Pancreas (tissue), 10 donors: ENCODE measurements at regions not wholly inside any gene's neighbourhood (a gene's known extent, or its start where the extent isn't known, plus 50 kb on each side); places are given as distances from the start of the nearest gene placed in this dataset.

Experiments used
- ATAC-seq, 4 donors: fragments of 200-7000 bp; cut with Tn5 transposase; one replicate each; pipeline versions ENCODE4 v1.8.0 to v1.9.1; 2020; ENCODE audit warnings: mild to moderate bottlenecking in 4 of 4, moderate library complexity in 4 of 4
- DNase-seq, 6 donors: peaks; one replicate each; pipeline ENCODE4 v3.0.0-alpha.2; 2020
- FAIRE-seq: peaks from 2 replicates; lab custom pipeline; 2012; peaks lifted over from hg19 to GRCh38; lab: Jason Lieb, UNC
- H3K27ac ChIP-seq, 4 donors: fragments of 200-600 bp; sonication (generic); 1 replicate in 3 of 4; 2 replicates in 1 of 4; pipeline versions ENCODE4 v1.5.0 to v1.8.0; 2020
- H3K27me3 ChIP-seq, 4 donors: fragments of 200-600 bp; one replicate each; pipeline ENCODE4 v1.8.0; 2021
- H3K36me3 ChIP-seq, 3 donors: fragments of 200-600 bp; sonication (generic) in 1 of 3; one replicate each; pipeline versions ENCODE4 v1.5.0 to v1.8.0; 2020 to 2021
- H3K4me1 ChIP-seq, 3 donors: fragments of 200-600 bp; one replicate each; pipeline ENCODE4 v1.8.0; 2021
- H3K4me3 ChIP-seq, 4 donors: fragments of 200-600 bp; sonication (generic) in 2 of 4; one replicate each; pipeline versions ENCODE4 v1.5.0 to v1.8.0; 2020 to 2021
- H3K9me3 ChIP-seq, 4 donors: fragments of 200-600 bp; one replicate each; pipeline ENCODE4 v1.8.0; 2021
- CTCF ChIP-seq, 4 donors: fragments of 200-600 bp; sonication (generic) in 3 of 4; IDR thresholded peaks; one replicate each; pipeline versions ENCODE4 v1.5.0 to v1.8.0; 2021; ENCODE audit warnings: antibody characterized with exemption in 4 of 4
- WGBS, 2 donors: extraction: QIAGEN DNeasy Blood & Tissue Kit; methylation state at CpG; one replicate each; pipeline ENCODE4 v1.1.7; 2013; 5-methylcytosine and 5-hydroxymethylcytosine counted together
- intact Hi-C, 3 donors: fragments of 100-400 bp; cut with DNase I; formaldehyde crosslinking; loops; one replicate each; pipeline versions ENCODE4 v1.11.1 to v1.14.2; 2022
- donor health status: healthy with polysubstance abuse.
- donor health status: DM: no; HTN: no; CAD: no; lungs with moderate emphysema.
- donor health status: DM: no; HTN: no; CAD: no.
- donor health status: control.
- donor health status: control.
- donor health status: Bipolar disorder and iron deficiency.
- donor health status: DM: yes; HTN: yes; CAD: no.
- donor health status: DM: no; HTN: no; CAD: no.
- donor health status: DM: no; HTN: no; CAD: no.
- donor health status: DM: yes; HTN: yes; CAD: no.

- Histone ChIP-seq H3K9me3 (no peaks in the 10 kb centered on the region), H3K27ac (no peak overlapping the region), H3K4me3 (no peak overlapping the region), H3K27me3 (no peaks in the 10 kb centered on the region), H3K36me3 (no peaks in the 10 kb centered on the region), H3K4me1 (peaks cover 0 to 3% (median 0%) of the 10 kb centered on the region in 3 donors)
- ATAC-seq (no peak), FAIRE-seq (no peak), DNase-seq (no peak)
- intact Hi-C loops, result no loop called here
- TF ChIP-seq CTCF (IDR thresholded peaks at IDR 0.05), result no peak
Measured at GRCh38 chr3:24631481-24631880, 136.8 kb upstream of the THRB start.

- Histone ChIP-seq H3K4me3 (no peak overlapping the region), H3K27me3 (no peaks in the 10 kb centered on the region), H3K36me3 (no peaks in the 10 kb centered on the region), H3K4me1 (no peaks in the 10 kb centered on the region), H3K9me3 (no peaks in the 10 kb centered on the region), H3K27ac (no peak overlapping the region)
- 81 to 87% methylated on average over 1 of the region's 1 CpG for WGBS, 2 donors
- FAIRE-seq, result no peak
- no peak for TF ChIP-seq CTCF (IDR thresholded peaks at IDR 0.05)
- no peak for ATAC-seq
- no peak for DNase-seq
- intact Hi-C loops, result no loop called here
Measured at GRCh38 chr3:24639061-24639460, 144.4 kb upstream of the THRB start.

GRCh38 chr3:24639481-24640329 is 145.1 kb upstream of the THRB start:
- peak in 1 of 4 donors; percentile 34 for ATAC-seq
- TF ChIP-seq CTCF (IDR thresholded peaks at IDR 0.05), result no peak
- 78% methylated on average over 4 of the region's 4 CpGs for WGBS, 2 donors
- Histone ChIP-seq H3K4me1 (no peaks in the 10 kb centered on the region), H3K36me3 (no peaks in the 10 kb centered on the region), H3K4me3 (no peak overlapping the region), H3K27me3 (no peaks in the 10 kb centered on the region), H3K9me3 (no peaks in the 10 kb centered on the region), H3K27ac (no peak overlapping the region)
- intact Hi-C loops, result no loop called here
- FAIRE-seq, result no peak
- no peak for DNase-seq

GRCh38 chr3:24640330-24640877 is 145.8 kb upstream of the THRB start:
- intact Hi-C loops, result no loop called here
- peak; percentile 74 for FAIRE-seq
- Histone ChIP-seq H3K4me1 (no peaks in the 10 kb centered on the region), H3K9me3 (no peaks in the 10 kb centered on the region), H3K27me3 (no peaks in the 10 kb centered on the region), H3K27ac (no peak overlapping the region), H3K36me3 (no peaks in the 10 kb centered on the region), H3K4me3 (no peak overlapping the region)
- peak; percentile 87 to 94 (median 94) for ATAC-seq
- WGBS, 2 donors, result 28 to 39% methylated on average over 3 of the region's 3 CpGs
- peak in 3 of 4 donors; percentile 17 to 32 (median 30) for TF ChIP-seq CTCF (IDR thresholded peaks at IDR 0.05)
- peak in 1 of 6 donors; percentile 19 for DNase-seq

GRCh38 chr3:24641628-24642027 is 147.0 kb upstream of the THRB start:
- Histone ChIP-seq H3K27ac (no peak overlapping the region), H3K4me3 (no peak overlapping the region), H3K36me3 (no peaks in the 10 kb centered on the region), H3K27me3 (no peaks in the 10 kb centered on the region), H3K9me3 (no peaks in the 10 kb centered on the region), H3K4me1 (no peaks in the 10 kb centered on the region)
- no peak for ATAC-seq
- no peak for FAIRE-seq
- TF ChIP-seq CTCF (IDR thresholded peaks at IDR 0.05), result no peak
- intact Hi-C loops, result no loop called here
- 70 to 81% methylated on average over 2 of the region's 2 CpGs for WGBS, 2 donors
- DNase-seq, result no peak
